Kidney (tissue), 13 donors: ENCODE measurements at regions not wholly inside any gene's neighbourhood (a gene's known extent, or its start where the extent isn't known, plus 50 kb on each side); places are given as distances from the start of the nearest gene placed in this dataset.

Experiments used
- DNase-seq, 5 donors: peaks; one replicate each; pipeline ENCODE4 v3.0.0-alpha.2; 2013 to 2020
- FAIRE-seq: peaks from 2 replicates; lab custom pipeline; 2012; peaks lifted over from hg19 to GRCh38; lab: Jason Lieb, UNC
- H3K27ac ChIP-seq, 2 donors: one replicate each; pipeline ENCODE4 v1.7.0; 2013; ENCODE audit warnings: low read depth in 2 of 2, low read length in 2 of 2, inconsistent platforms in 1 of 2
- H3K27me3 ChIP-seq: one replicate; pipeline ENCODE4 v1.7.1; 2013; ENCODE audit warnings: low read length, inconsistent platforms; ENCODE audit not compliant: control insufficient read depth, insufficient read depth
- H3K36me3 ChIP-seq, 3 donors: one replicate each; pipeline versions ENCODE4 v1.7.0 to v1.7.1; 2013; ENCODE audit warnings: low read length in 3 of 3, control low read depth in 1 of 3, inconsistent platforms in 1 of 3; ENCODE audit not compliant: insufficient read depth in 3 of 3, control insufficient read depth in 2 of 3
- H3K4me1 ChIP-seq, 3 donors: one replicate each; pipeline versions ENCODE4 v1.7.0 to v1.7.1; 2013; ENCODE audit warnings: low read length in 3 of 3, inconsistent platforms in 1 of 3, low read depth in 1 of 3; ENCODE audit not compliant: control insufficient read depth in 2 of 3, insufficient read depth in 2 of 3
- H3K4me3 ChIP-seq, 3 donors: one replicate each; pipeline versions ENCODE4 v1.7.0 to v1.8.1; 2013; ENCODE audit warnings: low read length in 3 of 3, control low read depth in 1 of 3, inconsistent platforms in 1 of 3
- H3K9ac ChIP-seq, 3 donors: one replicate each; pipeline versions ENCODE4 v1.7.0 to v1.7.1; 2013; ENCODE audit warnings: low read length in 3 of 3, control low read depth in 1 of 3, inconsistent platforms in 1 of 3
- H3K9me3 ChIP-seq, 3 donors: one replicate each; pipeline versions ENCODE4 v1.7.0 to v1.7.1; 2013; ENCODE audit warnings: low read length in 3 of 3, control low read depth in 1 of 3, inconsistent platforms in 1 of 3; ENCODE audit not compliant: control insufficient read depth in 2 of 3, insufficient read depth in 1 of 3
- CTCF ChIP-seq: IDR thresholded peaks from 3 replicates; pipeline ENCODE4 v1.5.1; 2012; ENCODE audit warnings: mild to moderate bottlenecking, moderate library complexity, borderline replicate concordance; ENCODE audit not compliant: insufficient read depth; ENCODE audit errors: extremely low read depth
- intact Hi-C: fragments of 100-400 bp; cut with DNase I; formaldehyde crosslinking; loops from one replicate; pipeline ENCODE4 v1.11.1; 2022
- donor health status: control.
- donor health status: control.
- donor health status: control.
- donor health status: control.
- donor health status: control.
- donor health status: DM: yes; HTN: yes; CAD: no.
- donor health status: Normal renal cell carcinoma (clear cell type).

GRCh38 chr20:55390791-55391190 lies 614.5 kb downstream of the CBLN4 start:
- DNase-seq (no peak), FAIRE-seq (no peak)
- TF ChIP-seq CTCF: no peak
- H3K9me3 ChIP-seq: no peaks in the 10 kb centered on the region
- intact Hi-C loops: no loop called here
- H3K27me3 ChIP-seq: no peaks in the 10 kb centered on the region
- no peaks in the 10 kb centered on the region for H3K4me1 ChIP-seq
- no peak overlapping the region for H3K4me3 ChIP-seq
- no peak overlapping the region for H3K9ac ChIP-seq
- no peak overlapping the region for H3K27ac ChIP-seq
- H3K36me3 ChIP-seq: no peaks in the 10 kb centered on the region

GRCh38 chr20:55386686-55387085 lies 618.6 kb downstream of the CBLN4 start:
- H3K4me1 ChIP-seq: no peaks in the 10 kb centered on the region
- FAIRE-seq (no peak), DNase-seq (no peak)
- intact Hi-C loops: no loop called here
- H3K36me3 ChIP-seq: no peaks in the 10 kb centered on the region
- H3K27me3 ChIP-seq: no peaks in the 10 kb centered on the region
- H3K9ac ChIP-seq: no peak overlapping the region
- no peak for TF ChIP-seq CTCF
- H3K4me3 ChIP-seq: no peak overlapping the region
- no peak overlapping the region for H3K27ac ChIP-seq
- H3K9me3 ChIP-seq: no peaks in the 10 kb centered on the region

GRCh38 chr20:55375920-55376319 lies 629.4 kb downstream of the CBLN4 start:
- no peak for TF ChIP-seq CTCF
- H3K27ac ChIP-seq: no peak overlapping the region
- intact Hi-C loops: no loop called here
- H3K27me3 ChIP-seq: no peaks in the 10 kb centered on the region
- H3K9ac ChIP-seq: no peak overlapping the region
- FAIRE-seq (no peak), DNase-seq (no peak)
- H3K4me1 ChIP-seq: no peaks in the 10 kb centered on the region
- no peak overlapping the region for H3K4me3 ChIP-seq
- H3K36me3 ChIP-seq: no peaks in the 10 kb centered on the region
- no peaks in the 10 kb centered on the region for H3K9me3 ChIP-seq

GRCh38 chr20:55365745-55366144 lies 639.6 kb downstream of the CBLN4 start:
- no peak overlapping the region for H3K4me3 ChIP-seq
- intact Hi-C loops: no loop called here
- H3K9me3 ChIP-seq: no peaks in the 10 kb centered on the region
- no peaks in the 10 kb centered on the region for H3K4me1 ChIP-seq
- H3K9ac ChIP-seq: no peak overlapping the region
- H3K27me3 ChIP-seq: no peaks in the 10 kb centered on the region
- FAIRE-seq (no peak), DNase-seq (no peak)
- no peaks in the 10 kb centered on the region for H3K36me3 ChIP-seq
- no peak for TF ChIP-seq CTCF
- H3K27ac ChIP-seq: no peak overlapping the region
